Glutamatergic neuron (in vitro differentiated cells): ENCODE measurements at regions not wholly inside any gene's neighbourhood (a gene's known extent, or its start where the extent isn't known, plus 50 kb on each side); places are given as distances from the start of the nearest gene placed in this dataset.

Experiments used
- DNase-seq: peaks from one replicate; pipeline ENCODE4 v3.0.0; 2022
- H3K27ac Mint-ChIP-seq: one replicate; pipeline ENCODE4 v1.8.0; 2020; ENCODE audit warnings: mild to moderate bottlenecking, mixed read lengths, inconsistent platforms; ENCODE audit not compliant: unreplicated experiment
- H3K27me3 Mint-ChIP-seq: one replicate; pipeline ENCODE4 v1.8.0; 2020; ENCODE audit warnings: mild to moderate bottlenecking, moderate library complexity, mixed read lengths, inconsistent platforms; ENCODE audit not compliant: unreplicated experiment
- H3K36me3 Mint-ChIP-seq: one replicate; pipeline ENCODE4 v1.8.0; 2020; ENCODE audit warnings: mild to moderate bottlenecking, mixed read lengths, inconsistent platforms; ENCODE audit not compliant: unreplicated experiment
- H3K4me1 Mint-ChIP-seq: one replicate; pipeline ENCODE4 v1.8.0; 2020; ENCODE audit warnings: mild to moderate bottlenecking, low read depth, mixed read lengths, inconsistent platforms; ENCODE audit not compliant: unreplicated experiment
- H3K4me3 Mint-ChIP-seq: one replicate; pipeline ENCODE4 v1.8.0; 2020; ENCODE audit warnings: mild to moderate bottlenecking, mixed read lengths, inconsistent platforms; ENCODE audit not compliant: unreplicated experiment
- H3K9me3 Mint-ChIP-seq: one replicate; pipeline ENCODE4 v1.8.0; 2020; ENCODE audit warnings: mild to moderate bottlenecking, moderate library complexity, mixed read lengths, inconsistent platforms; ENCODE audit not compliant: unreplicated experiment
- TF ChIP-seq, protein P1 (sequence below): fragments of 200-600 bp; sonication (generic); IDR thresholded peaks from one replicate; pipeline ENCODE4 v1.5.0; 2021; ENCODE audit not compliant: partially characterized antibody, unreplicated experiment

GRCh38 chr4:160009656-160010493, 907.0 kb downstream of the RAPGEF2 start:
- Mint-ChIP-seq H3K4me3 (no peak overlapping the region), H3K27me3 (peaks cover 4% of the 10 kb centered on the region), H3K27ac (no peak overlapping the region), H3K36me3 (no peaks in the 10 kb centered on the region), H3K9me3 (no peaks in the 10 kb centered on the region), H3K4me1 (no peaks in the 10 kb centered on the region)
- DNase-seq, result no peak
- TF ChIP-seq, protein P1, sequence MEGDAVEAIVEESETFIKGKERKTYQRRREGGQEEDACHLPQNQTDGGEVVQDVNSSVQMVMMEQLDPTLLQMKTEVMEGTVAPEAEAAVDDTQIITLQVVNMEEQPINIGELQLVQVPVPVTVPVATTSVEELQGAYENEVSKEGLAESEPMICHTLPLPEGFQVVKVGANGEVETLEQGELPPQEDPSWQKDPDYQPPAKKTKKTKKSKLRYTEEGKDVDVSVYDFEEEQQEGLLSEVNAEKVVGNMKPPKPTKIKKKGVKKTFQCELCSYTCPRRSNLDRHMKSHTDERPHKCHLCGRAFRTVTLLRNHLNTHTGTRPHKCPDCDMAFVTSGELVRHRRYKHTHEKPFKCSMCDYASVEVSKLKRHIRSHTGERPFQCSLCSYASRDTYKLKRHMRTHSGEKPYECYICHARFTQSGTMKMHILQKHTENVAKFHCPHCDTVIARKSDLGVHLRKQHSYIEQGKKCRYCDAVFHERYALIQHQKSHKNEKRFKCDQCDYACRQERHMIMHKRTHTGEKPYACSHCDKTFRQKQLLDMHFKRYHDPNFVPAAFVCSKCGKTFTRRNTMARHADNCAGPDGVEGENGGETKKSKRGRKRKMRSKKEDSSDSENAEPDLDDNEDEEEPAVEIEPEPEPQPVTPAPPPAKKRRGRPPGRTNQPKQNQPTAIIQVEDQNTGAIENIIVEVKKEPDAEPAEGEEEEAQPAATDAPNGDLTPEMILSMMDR, result no peak

GRCh38 chr4:160019936-160020335, 917.1 kb downstream of the RAPGEF2 start:
- Mint-ChIP-seq H3K4me1 (peaks cover 5% of the 10 kb centered on the region), H3K9me3 (no peaks in the 10 kb centered on the region), H3K27ac (no peak overlapping the region), H3K36me3 (no peaks in the 10 kb centered on the region), H3K4me3 (no peak overlapping the region), H3K27me3 (peaks cover 1% of the 10 kb centered on the region)
- DNase-seq, result no peak
- TF ChIP-seq, protein P1, result no peak

- H3K36me3 Mint-ChIP-seq, result no peaks in the 10 kb centered on the region
Observed at GRCh38 chr4:160020804-160021203, 917.9 kb downstream of the RAPGEF2 start.

DNA sequence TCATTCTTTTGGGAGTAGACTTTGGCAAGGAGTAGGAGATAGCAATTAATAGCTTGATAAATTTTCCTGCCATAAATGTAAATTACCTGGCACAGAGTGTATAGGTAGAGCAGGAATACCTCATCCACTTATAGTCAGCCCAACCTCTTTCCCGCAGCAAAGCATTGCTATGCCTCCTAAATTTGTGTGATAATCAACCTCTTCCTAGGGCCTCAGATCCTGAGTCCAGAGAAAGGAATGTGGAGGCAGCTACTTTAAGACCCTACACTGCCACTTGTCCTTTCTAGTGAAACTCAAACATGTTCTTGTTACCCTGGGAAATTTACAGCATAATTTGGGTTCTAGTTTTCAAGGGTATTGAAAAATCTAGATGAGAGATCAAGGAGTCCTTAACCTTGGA, 919.0 kb downstream of the RAPGEF2 start:
- Mint-ChIP-seq H3K36me3 (no peaks in the 10 kb centered on the region), H3K9me3 (no peaks in the 10 kb centered on the region), H3K4me1 (no peaks in the 10 kb centered on the region), H3K27me3 (no peaks in the 10 kb centered on the region), H3K4me3 (no peak overlapping the region), H3K27ac (no peak overlapping the region)
- no peak for DNase-seq
- TF ChIP-seq, protein P1, result no peak

More at GRCh38 chr4:160020804-160021203, 917.9 kb downstream of the RAPGEF2 start:
- Mint-ChIP-seq H3K9me3 (no peaks in the 10 kb centered on the region), H3K4me3 (no peak overlapping the region), H3K27me3 (peaks cover 1% of the 10 kb centered on the region), H3K27ac (no peak overlapping the region), H3K4me1 (peaks cover 5% of the 10 kb centered on the region)
- DNase-seq, result no peak
- TF ChIP-seq, protein P1, result no peak

DNA sequence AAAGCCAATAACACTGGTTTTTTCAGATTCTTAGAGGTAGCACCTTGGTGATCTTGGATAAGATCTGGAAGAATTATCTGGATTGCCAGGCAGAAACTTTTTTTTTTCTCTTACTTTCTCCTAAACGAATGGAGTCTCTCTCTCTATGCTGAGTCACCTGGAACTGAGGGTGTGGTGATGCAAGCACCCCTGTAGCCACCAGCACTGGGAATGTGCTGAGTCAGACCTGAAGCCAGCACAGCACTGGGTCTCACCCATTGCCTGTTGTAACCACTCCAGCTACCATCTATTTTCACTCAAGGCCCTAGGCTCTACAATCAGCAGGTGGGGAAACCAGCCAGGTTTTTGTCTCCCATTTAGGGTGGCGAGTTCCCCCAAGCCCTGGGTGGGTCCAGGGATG, 923.8 kb downstream of the RAPGEF2 start:
- TF ChIP-seq, protein P1, result no peak
- Mint-ChIP-seq H3K36me3 (no peaks in the 10 kb centered on the region), H3K27ac (no peak overlapping the region), H3K4me1 (no peaks in the 10 kb centered on the region), H3K9me3 (no peaks in the 10 kb centered on the region), H3K4me3 (no peak overlapping the region), H3K27me3 (no peaks in the 10 kb centered on the region)
- DNase-seq, result no peak
